ENCODE measurements at regions not wholly inside any gene's neighbourhood (a gene's known extent, or its start where the extent isn't known, plus 50 kb on each side); places are given as distances from the start of the nearest gene placed in this dataset.

DNA sequence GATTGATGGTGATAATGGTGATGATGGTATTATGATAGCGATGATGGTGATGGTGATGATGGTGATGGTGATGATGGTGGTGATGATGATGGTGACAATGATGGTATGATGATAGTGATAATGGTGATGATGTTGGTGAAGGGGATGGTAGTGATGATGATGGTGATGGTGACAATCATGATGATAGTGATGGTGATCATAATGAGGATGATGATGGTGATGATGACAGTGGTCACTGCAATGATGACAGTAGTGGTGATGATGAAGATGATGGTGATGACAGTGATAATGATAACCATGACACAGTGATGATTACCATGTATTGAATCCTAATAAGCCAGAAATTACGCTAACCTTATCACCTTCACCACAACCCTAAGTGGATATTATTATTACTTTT, 128.2 kb downstream of the SHANK2 start:
- Mint-ChIP-seq H3K27ac (peak overlapping the region in 1 of 7 donors; percentile 43), H3K36me3 (no peaks in the 10 kb centered on the region), H3K4me3 (no peak overlapping the region), H3K9me3 (peaks cover 0 to 5% (median 0%) of the 10 kb centered on the region in 8 donors), H3K4me1 (no peaks in the 10 kb centered on the region), H3K27me3 (peaks cover 5 to 6% of the 10 kb centered on the region in 2 donors)
- POLR2A ChIA-PET (ENCODE audit: partially characterized antibody), result no interaction called here
- Histone ChIP-seq H3K36me3 (ENCODE audit: insufficient read depth, low read length) (no peaks in the 10 kb centered on the region), H3K27me3 (ENCODE audit: insufficient read depth, low read length) (no peaks in the 10 kb centered on the region), H3K27ac (ENCODE audit: low read depth, low read length) (no peak overlapping the region), H3K4me1 (ENCODE audit: insufficient read depth, low read length) (no peaks in the 10 kb centered on the region), H3K4me3 (ENCODE audit: low read length in 2 of 2) (no peak overlapping the region), H3K9me3 (ENCODE audit: control insufficient read depth in 1 of 2, low read length in 2 of 2) (no peaks in the 10 kb centered on the region)
- intact Hi-C loops (cut with micrococcal nuclease), result no loop called here
- no peak for DNase-seq
- CTCF ChIA-PET (ENCODE audit: partially characterized antibody), result no interaction called here

DNA sequence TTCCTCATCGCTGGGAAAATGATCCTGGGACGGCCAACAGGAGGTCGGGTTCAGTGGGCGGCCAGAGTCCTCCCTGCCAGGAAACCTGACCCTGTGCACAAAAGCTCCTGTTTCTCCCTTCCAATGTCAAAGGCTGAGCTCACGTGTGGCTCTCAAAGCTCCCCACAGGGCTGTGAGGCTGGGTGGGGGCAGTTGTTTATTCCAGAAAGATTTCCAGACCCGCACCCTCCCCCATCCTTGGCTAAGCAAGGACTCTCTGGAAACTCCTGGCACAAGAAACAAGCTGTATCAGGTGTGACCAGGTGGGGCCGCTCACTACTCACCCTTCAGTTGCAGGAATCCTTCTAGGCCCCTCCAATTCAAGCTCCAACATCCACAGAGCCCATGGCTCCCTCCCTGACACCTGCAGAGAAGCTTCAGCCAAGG, 131.9 kb downstream of the SHANK2 start:
- Histone ChIP-seq H3K27me3 (ENCODE audit: insufficient read depth, low read length) (no peaks in the 10 kb centered on the region), H3K36me3 (ENCODE audit: insufficient read depth, low read length) (no peaks in the 10 kb centered on the region), H3K4me3 (ENCODE audit: low read length in 2 of 2) (no peak overlapping the region), H3K9me3 (ENCODE audit: control insufficient read depth in 1 of 2, low read length in 2 of 2) (no peaks in the 10 kb centered on the region), H3K27ac (ENCODE audit: low read depth, low read length) (no peak overlapping the region), H3K4me1 (ENCODE audit: insufficient read depth, low read length) (no peaks in the 10 kb centered on the region)
- H3K9me3 Mint-ChIP-seq, result peaks cover 0 to 5% (median 0%) of the 10 kb centered on the region in 8 donors
- H3K27ac Mint-ChIP-seq, result no peak overlapping the region
- H3K4me1 Mint-ChIP-seq, result no peaks in the 10 kb centered on the region
- ChIA-PET POLR2A (ENCODE audit: partially characterized antibody) (no interaction called here), CTCF (ENCODE audit: partially characterized antibody) (no interaction called here)
- DNase-seq, result no peak
- intact Hi-C loops (cut with micrococcal nuclease), result no loop called here
- no peaks in the 10 kb centered on the region for H3K36me3 Mint-ChIP-seq
- no peak overlapping the region for H3K4me3 Mint-ChIP-seq
- H3K27me3 Mint-ChIP-seq, result peaks cover 6% of the 10 kb centered on the region in 2 donors

DNA sequence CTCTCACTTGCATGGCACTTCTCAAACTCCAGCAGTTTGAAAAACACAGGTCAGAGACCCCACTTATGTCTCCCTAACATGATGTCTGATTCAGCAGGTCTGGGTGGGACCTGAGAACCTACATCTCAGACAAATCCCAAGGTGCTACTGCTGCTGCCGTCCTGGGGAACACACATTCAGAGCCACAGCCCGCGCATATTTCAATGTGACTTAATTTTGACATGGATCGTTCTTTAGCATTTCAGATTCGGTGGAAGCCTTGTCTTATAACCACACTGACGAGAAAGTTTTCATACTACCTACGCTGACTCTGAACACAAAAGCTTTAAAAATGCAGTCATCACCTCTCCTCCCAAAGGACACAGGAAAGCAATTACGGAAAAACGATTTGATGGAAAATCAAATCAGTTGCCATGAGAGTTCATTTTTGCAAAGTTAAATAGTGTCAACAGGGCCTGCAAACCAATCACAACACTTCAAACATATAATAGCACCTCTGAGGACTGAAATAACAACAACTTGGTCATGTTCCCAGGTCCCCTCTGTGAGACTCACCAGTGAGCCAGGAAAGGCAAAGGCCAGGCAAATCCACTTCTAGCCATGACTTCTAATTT, 132.6 kb downstream of the SHANK2 start:
- ChIA-PET CTCF (ENCODE audit: partially characterized antibody) (no interaction called here), POLR2A (ENCODE audit: partially characterized antibody) (no interaction called here)
- no peak overlapping the region for H3K4me3 Mint-ChIP-seq
- no peak overlapping the region for H3K27ac Mint-ChIP-seq
- H3K4me1 ChIP-seq (ENCODE audit: insufficient read depth, low read length), result no peaks in the 10 kb centered on the region
- H3K4me1 Mint-ChIP-seq, result no peaks in the 10 kb centered on the region
- no peaks in the 10 kb centered on the region for H3K36me3 Mint-ChIP-seq
- H3K27ac ChIP-seq (ENCODE audit: low read depth, low read length), result no peak overlapping the region
- no peak overlapping the region for H3K4me3 ChIP-seq (ENCODE audit: low read length in 2 of 2)
- intact Hi-C loops (cut with micrococcal nuclease), result no loop called here
- peaks cover 0 to 5% (median 0%) of the 10 kb centered on the region in 8 donors for H3K9me3 Mint-ChIP-seq
- no peaks in the 10 kb centered on the region for H3K36me3 ChIP-seq (ENCODE audit: insufficient read depth, low read length)
- H3K9me3 ChIP-seq (ENCODE audit: control insufficient read depth in 1 of 2, low read length in 2 of 2), result no peaks in the 10 kb centered on the region
- DNase-seq, result no peak
- H3K27me3 Mint-ChIP-seq, result peaks cover 6% of the 10 kb centered on the region in 2 donors
- H3K27me3 ChIP-seq (ENCODE audit: insufficient read depth, low read length), result no peaks in the 10 kb centered on the region

- ChIA-PET POLR2A (ENCODE audit: partially characterized antibody) (no interaction called here), CTCF (ENCODE audit: partially characterized antibody) (no interaction called here)
- Histone ChIP-seq H3K27ac (ENCODE audit: low read depth, low read length) (no peak overlapping the region), H3K9me3 (ENCODE audit: control insufficient read depth in 1 of 2, low read length in 2 of 2) (no peaks in the 10 kb centered on the region), H3K4me3 (ENCODE audit: low read length in 2 of 2) (no peak overlapping the region), H3K27me3 (ENCODE audit: insufficient read depth, low read length) (no peaks in the 10 kb centered on the region), H3K36me3 (ENCODE audit: insufficient read depth, low read length) (no peaks in the 10 kb centered on the region), H3K4me1 (ENCODE audit: insufficient read depth, low read length) (no peaks in the 10 kb centered on the region)
- Mint-ChIP-seq H3K27me3 (peaks cover 6 to 8% of the 10 kb centered on the region in 2 donors), H3K9me3 (peaks cover 0 to under 1% (median 0%) of the 10 kb centered on the region in 8 donors), H3K36me3 (no peaks in the 10 kb centered on the region), H3K27ac (no peak overlapping the region), H3K4me3 (no peak overlapping the region), H3K4me1 (no peaks in the 10 kb centered on the region)
- intact Hi-C loops (cut with micrococcal nuclease), result no loop called here
- no peak for DNase-seq
Observed at GRCh38 chr11:71118671-71119250, 133.6 kb downstream of the SHANK2 start.

GRCh38 chr11:71117311-71117710, 135.1 kb downstream of the SHANK2 start:
- Histone ChIP-seq H3K27ac (ENCODE audit: low read depth, low read length) (no peak overlapping the region), H3K9me3 (ENCODE audit: control insufficient read depth in 1 of 2, low read length in 2 of 2) (no peaks in the 10 kb centered on the region), H3K27me3 (ENCODE audit: insufficient read depth, low read length) (no peaks in the 10 kb centered on the region), H3K4me1 (ENCODE audit: insufficient read depth, low read length) (no peaks in the 10 kb centered on the region), H3K4me3 (ENCODE audit: low read length in 2 of 2) (no peak overlapping the region), H3K36me3 (ENCODE audit: insufficient read depth, low read length) (no peaks in the 10 kb centered on the region)
- no peak overlapping the region for H3K4me3 Mint-ChIP-seq
- no peaks in the 10 kb centered on the region for H3K9me3 Mint-ChIP-seq
- no peak for DNase-seq
- POLR2A ChIA-PET (ENCODE audit: partially characterized antibody), result no interaction called here
- no peak overlapping the region for H3K27ac Mint-ChIP-seq
- no peaks in the 10 kb centered on the region for H3K4me1 Mint-ChIP-seq
- intact Hi-C loops (cut with micrococcal nuclease), result no loop called here
- no peaks in the 10 kb centered on the region for H3K36me3 Mint-ChIP-seq
- CTCF ChIA-PET (ENCODE audit: partially characterized antibody), result no interaction called here
- peaks cover 15 to 16% of the 10 kb centered on the region in 2 donors for H3K27me3 Mint-ChIP-seq

- H3K4me1 Mint-ChIP-seq, result no peaks in the 10 kb centered on the region
- H3K27me3 Mint-ChIP-seq, result peaks cover 16 to 17% of the 10 kb centered on the region in 2 donors
- Histone ChIP-seq H3K36me3 (ENCODE audit: insufficient read depth, low read length) (no peaks in the 10 kb centered on the region), H3K27me3 (ENCODE audit: insufficient read depth, low read length) (no peaks in the 10 kb centered on the region), H3K27ac (ENCODE audit: low read depth, low read length) (no peak overlapping the region), H3K4me3 (ENCODE audit: low read length in 2 of 2) (no peak overlapping the region), H3K4me1 (ENCODE audit: insufficient read depth, low read length) (no peaks in the 10 kb centered on the region), H3K9me3 (ENCODE audit: control insufficient read depth in 1 of 2, low read length in 2 of 2) (no peaks in the 10 kb centered on the region)
- intact Hi-C loops (cut with micrococcal nuclease), result no loop called here
- POLR2A ChIA-PET (ENCODE audit: partially characterized antibody), result no interaction called here
- H3K27ac Mint-ChIP-seq, result no peak overlapping the region
- no peak for DNase-seq
- H3K9me3 Mint-ChIP-seq, result no peaks in the 10 kb centered on the region
- H3K36me3 Mint-ChIP-seq, result no peaks in the 10 kb centered on the region
- no peak overlapping the region for H3K4me3 Mint-ChIP-seq
- CTCF ChIA-PET (ENCODE audit: partially characterized antibody), result no interaction called here
Observed at GRCh38 chr11:71116693-71117040, 135.7 kb downstream of the SHANK2 start.

- no peaks in the 10 kb centered on the region for H3K4me1 ChIP-seq (ENCODE audit: insufficient read depth, low read length)
- H3K4me3 Mint-ChIP-seq, result peak overlapping the region in 1 of 8 donors; percentile 29
- H3K4me1 Mint-ChIP-seq, result no peaks in the 10 kb centered on the region
- CTCF ChIA-PET (ENCODE audit: partially characterized antibody), result no interaction called here
- H3K9me3 ChIP-seq (ENCODE audit: control insufficient read depth in 1 of 2, low read length in 2 of 2), result no peaks in the 10 kb centered on the region
- no peak overlapping the region for H3K27ac Mint-ChIP-seq
- no peaks in the 10 kb centered on the region for H3K9me3 Mint-ChIP-seq
- no peaks in the 10 kb centered on the region for H3K36me3 Mint-ChIP-seq
- H3K27me3 ChIP-seq (ENCODE audit: insufficient read depth, low read length), result no peaks in the 10 kb centered on the region
- H3K36me3 ChIP-seq (ENCODE audit: insufficient read depth, low read length), result no peaks in the 10 kb centered on the region
- intact Hi-C loops (cut with micrococcal nuclease), result no loop called here
- no peak overlapping the region for H3K27ac ChIP-seq (ENCODE audit: low read depth, low read length)
- POLR2A ChIA-PET (ENCODE audit: partially characterized antibody), result no interaction called here
- no peak overlapping the region for H3K4me3 ChIP-seq (ENCODE audit: low read length in 2 of 2)
- DNase-seq, result no peak
- H3K27me3 Mint-ChIP-seq, result peaks cover 16 to 18% of the 10 kb centered on the region in 2 donors
Observed at GRCh38 chr11:71115770-71116692, 136.3 kb downstream of the SHANK2 start.

All from CD4-positive, alpha-beta memory T cell (primary cell).